Kasumi-1 (cell line): ENCODE measurements at regions not wholly inside any gene's neighbourhood (a gene's known extent, or its start where the extent isn't known, plus 50 kb on each side); places are given as distances from the start of the nearest gene placed in this dataset.

Experiments
- DNase-seq, 2 experiments: peaks; one replicate each; lab custom pipeline; 2025; lab: John Stamatoyannopoulos, UW

DNA sequence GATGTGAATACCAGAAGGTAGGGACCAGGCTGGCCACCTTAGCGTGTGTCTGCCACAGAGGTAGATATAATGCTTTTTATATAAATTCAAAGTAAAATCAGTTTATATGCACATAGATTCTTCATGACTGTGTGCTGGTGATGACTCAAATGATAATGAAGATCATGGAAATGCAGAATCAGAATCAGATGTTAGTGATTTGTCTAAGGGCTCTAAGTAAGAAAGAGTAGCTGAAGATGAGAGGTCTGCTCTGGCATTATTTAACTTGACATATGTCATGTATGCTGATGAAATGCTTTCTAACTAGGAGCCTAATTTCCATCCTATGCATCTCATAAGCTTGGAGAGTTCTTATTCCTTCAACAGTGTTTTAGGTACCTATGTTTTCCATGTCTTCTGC, 50.3 kb upstream of the DPH6 start:
- DNase-seq, result no peak

DNA sequence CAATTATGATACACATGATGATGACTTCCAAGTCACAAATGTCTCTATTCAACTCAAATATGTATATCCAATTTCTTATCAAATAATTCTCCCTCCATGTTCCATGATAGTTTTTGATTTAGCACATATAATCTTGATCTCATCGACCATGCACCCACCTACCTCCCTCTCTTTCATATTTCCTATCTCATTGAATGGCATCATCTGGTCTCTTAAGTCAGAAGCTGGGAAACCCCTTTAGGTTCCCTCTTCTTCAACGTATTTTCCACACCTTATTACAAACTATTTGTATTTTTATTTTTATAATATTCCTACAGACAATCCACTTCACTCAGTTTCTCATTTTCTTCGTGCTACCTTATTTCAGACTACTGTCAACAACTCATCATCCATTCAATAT, 56.9 kb upstream of the DPH6 start:
- no peak for DNase-seq

DNA sequence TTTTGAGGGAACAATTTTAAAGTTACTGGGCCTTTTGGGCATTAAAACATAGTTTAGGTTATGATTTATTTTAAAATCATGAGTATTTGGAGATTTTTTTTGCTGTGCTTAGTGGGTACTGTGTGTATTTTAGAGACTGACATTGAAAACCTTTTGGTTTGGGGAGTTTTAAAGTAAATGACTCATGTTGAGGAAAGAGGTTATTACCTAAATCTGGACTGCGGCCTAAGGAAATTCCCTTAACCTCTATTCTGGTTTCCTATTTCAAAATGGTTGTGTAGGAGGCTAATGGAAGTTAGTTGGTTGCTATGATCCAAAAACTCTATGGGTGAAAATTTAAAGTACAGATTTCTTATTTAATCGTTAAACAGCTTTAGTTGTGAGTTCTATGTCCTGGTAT, 57.3 kb upstream of the DPH6 start:
- DNase-seq, result no peak

DNA sequence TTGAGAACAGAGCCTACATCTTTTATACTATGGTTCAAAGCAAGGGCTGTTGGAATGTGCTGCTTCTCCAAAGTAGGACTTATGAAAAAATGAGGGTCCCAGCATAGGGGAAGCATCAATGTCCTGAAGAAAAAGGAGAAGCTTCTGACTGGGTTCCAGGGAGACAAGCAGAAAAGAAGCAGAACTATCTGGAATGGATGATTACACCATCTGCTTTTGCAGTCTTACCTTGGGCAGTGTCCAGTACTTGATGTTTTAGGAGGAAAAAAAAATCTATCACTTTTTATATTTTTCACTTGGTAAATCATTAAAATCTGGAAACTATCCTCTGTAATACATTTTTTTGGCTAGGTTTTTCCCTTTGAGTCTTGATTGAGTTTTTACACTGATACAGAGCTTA, 57.9 kb upstream of the DPH6 start:
- DNase-seq, result no peak

DNA sequence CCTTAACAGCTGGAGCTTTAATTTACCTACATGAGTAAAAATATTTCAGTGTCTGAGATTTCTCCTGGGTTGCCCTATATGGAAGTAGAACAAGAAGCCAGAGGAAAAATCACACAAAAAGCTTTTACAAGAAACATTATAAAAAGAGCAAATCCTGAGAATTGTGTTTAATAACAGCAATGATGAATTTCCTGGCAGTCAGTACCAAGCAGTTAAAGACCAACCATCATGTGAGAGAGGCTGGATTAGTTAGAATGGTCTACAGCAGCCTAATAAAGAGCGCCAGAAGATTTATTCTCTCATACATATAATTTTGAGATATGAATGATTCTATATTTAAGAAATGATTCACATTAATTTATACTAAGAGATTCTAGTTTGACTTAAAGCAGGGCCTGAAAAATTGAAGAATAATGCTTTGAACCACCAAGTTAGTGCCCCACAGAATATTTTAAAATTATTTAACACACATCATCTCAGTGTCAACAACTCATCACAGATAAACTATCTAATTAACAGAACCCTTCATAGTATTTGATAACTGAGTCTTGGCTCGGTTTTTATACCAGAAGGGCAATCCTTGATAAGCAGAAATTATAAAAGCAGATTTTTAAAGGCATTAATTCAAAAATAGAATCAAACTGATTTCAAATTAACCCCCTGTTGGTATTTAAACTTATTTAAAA, 59.9 kb upstream of the DPH6 start:
- no peak for DNase-seq

DNA sequence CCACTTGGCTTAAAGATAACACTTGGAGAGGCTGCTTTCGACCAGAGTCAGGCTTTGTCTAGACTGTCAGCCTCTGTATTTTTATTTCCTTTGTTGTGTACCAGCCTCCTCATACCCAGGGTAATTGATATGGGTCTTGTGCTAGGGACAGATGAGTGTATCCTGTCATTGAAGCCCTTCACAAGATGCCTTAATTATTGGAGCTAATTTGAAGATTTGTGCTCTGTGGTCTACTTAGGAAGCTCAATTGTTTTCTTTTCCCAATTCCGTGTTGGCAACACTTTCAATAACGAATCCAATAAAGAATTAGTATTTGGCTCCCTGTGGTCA, 60.5 kb upstream of the DPH6 start:
- no peak for DNase-seq

DNA sequence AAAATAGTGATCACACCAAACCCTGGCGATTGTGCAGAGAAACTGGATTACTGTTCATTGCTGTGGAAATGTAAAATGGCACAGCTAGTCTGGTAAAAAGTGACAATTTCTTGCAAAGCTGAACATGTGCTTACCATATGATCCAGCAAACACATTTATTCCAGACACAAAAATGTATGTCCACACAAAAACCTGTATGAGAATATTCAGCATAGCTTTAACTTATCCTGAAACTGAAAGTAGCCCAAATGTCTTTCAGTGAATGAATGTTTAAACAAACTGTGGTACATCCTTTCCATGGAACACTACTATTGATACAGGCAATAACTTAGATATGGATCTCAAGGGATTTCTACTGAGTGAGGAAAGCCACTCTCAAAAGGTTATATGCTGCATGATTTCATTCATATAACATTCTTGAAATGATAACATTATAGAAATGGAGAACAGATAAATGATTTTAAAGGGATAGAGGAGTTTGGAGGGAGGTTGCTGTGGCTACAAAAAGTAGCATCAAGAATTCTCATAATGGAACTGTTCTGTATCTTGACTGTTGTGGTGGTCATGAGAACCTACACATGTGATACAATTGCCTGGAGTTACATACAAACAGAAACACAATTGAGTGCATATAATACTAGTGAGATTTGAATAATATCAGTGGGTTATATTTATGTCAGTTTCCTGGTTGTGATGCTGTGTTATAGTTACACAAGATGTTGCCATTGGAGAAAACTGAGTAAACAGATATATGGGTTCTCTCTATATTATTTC, 70.7 kb upstream of the DPH6 start:
- DNase-seq, result no peak

DNA sequence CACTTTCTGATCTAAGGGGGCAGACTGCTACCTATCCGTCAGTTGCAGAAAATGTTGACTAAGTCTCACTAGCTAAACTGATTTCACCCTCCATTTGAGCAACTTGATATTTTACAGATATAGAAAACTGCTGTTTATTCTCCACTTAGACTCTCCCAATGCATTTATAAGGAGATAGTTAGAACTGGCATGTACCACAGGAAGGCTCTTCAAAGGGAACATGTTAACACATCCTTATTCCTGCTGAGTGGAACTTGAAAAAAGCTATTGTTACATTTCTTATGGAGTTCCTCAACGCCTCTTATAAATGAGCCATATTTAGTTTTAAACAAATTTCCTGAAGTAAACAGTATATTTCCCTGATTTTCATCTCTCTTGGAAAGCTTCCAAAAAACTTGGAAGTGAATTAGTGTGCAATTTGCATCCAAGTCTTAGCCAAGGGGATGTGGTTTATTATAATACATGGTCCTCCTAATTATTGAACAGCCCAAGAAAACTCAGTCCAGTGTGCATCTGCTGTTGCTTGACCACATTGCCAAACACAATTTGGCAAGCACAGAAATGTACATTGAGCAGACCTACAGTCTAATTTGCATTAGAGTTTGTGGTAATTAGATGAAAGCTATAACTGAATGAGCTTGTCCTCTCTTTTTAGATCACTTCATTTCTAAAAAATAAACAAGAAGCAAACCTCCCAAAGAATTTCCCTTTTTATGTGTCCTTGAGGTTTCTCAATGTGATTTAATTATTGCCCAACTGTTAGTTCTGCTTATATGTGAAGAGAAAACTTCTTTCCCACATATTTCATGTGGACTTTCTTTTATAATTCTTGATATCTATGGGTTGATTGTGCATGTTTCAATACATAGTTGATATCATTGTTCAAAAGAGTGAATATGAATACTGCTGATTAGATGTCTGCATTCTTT, 72.6 kb upstream of the DPH6 start:
- no peak for DNase-seq

DNA sequence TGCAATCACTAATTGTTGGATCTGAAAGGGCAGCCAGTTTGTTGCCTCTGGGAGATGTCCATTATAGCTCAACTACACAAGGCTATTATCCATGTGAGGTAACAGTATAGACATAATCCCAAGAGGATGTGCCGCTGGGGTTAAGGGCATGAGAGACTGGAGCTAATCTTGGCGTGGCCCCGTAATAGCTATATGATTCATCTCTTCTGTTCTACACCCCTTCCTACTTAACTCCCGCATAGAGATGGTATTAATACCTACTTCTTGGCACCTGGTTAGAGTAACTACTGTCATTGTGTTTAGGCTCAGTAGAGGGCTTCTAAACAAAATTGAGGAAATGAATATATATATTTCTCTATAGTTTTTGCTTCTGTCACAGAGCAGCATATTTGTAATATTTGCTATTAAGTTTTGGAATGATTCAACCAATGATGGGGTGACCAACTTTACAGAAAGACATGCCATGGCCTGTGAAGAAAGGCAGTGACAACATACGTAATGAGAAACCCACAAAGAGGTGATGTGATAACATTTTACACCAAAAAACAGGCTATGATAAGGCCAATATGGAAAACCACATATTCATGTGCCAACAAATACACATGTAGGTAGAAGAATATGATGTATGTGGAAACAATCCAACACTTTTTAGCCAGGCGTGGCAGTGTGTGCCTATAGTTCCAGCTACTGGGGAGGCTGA, 76.8 kb upstream of the DPH6 start:
- no peak for DNase-seq

DNA sequence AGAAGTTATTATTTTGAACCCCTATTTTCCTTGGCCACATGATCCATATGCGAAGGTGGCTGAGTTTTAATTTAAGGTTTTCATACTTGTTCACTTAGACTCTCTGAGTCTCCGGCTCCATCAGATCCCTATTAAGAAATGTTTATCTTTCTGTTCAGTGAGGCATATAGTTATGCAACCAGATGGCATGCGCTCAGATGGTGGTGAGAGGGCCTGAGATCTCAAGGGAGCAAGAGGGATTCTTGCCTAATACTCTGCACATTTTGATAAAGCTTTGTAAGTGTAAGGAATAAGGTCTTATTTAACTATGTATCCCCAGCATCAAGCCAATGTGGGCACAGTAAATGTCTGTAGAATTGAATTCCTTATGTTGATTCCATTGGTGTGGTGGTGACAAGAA, 78.9 kb upstream of the DPH6 start:
- no peak for DNase-seq

DNA sequence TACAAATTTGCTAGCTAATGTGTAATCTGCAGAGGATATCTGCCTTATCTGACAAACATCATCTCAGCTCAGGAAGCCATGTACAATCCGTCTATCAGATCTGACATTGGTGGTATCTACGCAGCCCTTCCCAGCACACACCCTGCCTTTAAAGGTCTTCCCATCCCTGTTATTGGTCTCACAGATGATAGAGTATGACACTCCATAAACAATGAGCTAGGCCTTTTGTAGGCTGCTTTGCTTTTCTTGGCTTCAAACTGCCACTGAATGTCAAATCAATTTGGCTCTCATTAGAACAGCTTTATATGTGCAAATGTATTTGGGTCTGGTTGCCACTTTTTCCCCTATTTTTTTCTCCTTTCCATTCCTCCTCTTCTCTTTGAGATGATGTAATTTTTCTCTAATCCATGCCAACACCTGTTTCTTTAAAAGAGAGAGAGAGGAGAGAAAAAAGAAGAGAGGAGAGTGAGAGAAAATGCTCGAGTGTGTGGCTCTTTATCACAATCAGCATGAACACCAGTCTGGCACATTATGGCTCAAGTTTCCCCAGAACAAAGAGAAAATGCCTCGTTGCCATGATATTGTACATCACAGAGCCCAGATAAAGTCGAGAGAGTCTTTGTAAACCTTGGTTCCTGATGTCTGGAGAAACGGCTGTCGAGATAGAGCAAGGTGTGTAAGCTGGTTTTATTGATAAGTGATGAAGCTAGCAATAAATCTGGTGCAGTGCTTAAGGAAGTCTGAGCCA, 80.8 kb upstream of the DPH6 start:
- DNase-seq, result no peak

DNA sequence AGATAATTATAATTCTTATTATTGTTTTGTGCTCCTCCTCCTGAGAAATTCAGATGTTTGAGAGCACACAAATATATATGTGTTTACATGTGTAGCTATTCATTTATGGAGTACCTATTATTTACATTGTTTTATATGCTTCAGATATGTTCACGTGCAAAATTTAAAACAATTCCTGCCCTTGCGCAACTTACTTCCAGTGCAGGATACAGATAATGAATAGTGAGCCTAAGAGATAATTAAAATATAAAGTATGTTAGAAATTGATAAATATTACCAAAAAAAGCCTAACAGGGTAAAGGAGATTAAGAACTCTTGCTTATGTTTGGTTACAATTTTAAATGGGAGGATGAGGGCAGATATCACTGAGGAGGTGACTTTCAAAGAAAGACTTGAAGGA, 81.7 kb upstream of the DPH6 start:
- DNase-seq, result no peak

DNA sequence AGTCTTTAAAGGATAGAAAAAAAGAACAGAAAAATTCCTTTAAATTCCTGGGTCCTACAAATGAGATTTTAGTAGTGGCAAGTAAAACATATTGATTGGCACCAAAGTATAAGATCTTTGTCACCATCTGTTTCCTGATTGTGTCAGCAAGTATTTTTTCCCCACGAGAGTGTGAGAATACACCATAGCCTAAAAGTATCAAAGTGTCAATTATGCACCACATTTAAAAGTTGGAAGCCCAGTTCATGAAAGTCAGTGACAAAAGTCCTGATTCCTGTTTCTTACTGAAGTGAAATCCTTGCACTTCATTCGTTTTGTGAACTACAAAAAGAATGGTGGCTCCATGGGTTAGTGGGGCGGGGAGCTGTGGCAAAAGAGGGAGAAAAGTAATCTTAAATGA, 83.8 kb upstream of the DPH6 start:
- DNase-seq, result no peak

DNA sequence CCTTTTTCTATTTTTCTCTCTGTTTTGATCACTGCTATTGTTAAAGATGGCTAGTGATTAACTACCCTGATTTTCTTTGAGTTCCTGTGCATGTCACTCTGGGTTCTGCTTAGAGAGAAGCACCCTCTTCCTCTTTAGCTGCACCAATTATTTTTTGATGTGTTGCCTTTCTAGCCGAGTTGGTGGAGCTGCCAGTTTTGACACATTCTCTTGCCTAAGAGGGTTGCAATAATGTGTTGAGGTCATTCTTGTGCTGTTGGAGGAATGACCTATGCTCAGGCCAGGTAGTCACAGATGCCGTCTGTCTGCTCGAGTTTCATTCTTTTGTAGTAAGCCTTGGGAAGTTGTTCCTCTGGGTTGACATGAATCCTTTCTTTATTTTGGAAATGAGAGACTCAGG, 84.6 kb upstream of the DPH6 start:
- no peak for DNase-seq

DNA sequence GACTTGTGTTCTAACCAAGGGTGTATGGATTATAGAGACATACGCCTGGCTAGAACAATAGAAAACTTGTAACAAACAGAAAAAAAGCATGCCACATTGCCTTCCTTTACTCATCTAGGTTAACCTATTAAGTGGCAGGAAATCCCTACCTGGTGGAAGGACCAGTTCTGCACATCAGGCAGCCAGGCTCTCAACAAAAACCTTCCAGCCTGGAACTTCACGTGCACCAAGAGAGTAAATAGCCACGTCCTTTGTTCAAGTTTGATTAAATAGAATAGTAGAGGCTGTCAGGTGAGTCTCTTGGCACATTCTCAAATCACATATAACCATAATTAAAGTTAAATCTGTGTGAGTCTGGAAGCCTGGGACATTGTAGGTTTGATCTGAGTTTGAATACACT, 85.0 kb upstream of the DPH6 start:
- no peak for DNase-seq

DNA sequence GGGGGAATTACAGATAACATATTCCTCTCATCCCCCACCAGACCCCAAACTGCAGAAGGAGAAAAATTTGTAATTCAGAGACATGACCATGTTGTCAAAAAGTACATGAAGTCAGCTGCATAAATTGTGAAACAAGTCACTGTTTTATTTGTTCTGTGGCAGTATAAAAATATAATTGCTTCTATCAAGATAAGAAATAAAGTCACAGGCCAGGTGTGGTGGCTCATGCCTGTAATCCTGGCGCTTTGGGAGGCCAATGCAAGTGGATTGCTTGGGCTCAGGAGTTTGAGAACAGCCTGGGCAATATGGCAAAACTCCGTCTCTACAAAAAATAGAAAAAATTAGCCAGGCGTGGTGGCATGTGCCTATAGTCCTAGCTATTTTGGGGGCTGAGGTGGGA, 87.7 kb upstream of the DPH6 start:
- DNase-seq, result no peak

DNA sequence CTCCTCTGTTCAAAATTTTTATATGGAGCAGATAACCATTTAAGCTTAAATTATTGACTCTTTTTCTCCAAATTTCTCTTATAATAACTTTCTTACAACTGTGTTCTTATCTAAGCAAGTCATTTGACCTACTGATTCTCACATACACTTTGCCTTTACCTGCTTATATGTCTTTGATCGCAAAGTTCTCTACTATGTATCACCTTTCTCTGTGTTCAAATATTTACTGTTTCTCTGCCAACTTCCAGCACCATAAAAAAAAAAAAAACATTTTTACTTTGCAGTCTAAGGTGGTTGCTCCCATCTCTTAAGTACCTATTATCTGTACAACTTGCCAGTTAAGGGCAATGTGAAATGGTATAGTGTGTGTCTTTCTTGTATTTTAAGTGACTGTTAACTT, 100.8 kb upstream of the DPH6 start:
- DNase-seq, result no peak

DNA sequence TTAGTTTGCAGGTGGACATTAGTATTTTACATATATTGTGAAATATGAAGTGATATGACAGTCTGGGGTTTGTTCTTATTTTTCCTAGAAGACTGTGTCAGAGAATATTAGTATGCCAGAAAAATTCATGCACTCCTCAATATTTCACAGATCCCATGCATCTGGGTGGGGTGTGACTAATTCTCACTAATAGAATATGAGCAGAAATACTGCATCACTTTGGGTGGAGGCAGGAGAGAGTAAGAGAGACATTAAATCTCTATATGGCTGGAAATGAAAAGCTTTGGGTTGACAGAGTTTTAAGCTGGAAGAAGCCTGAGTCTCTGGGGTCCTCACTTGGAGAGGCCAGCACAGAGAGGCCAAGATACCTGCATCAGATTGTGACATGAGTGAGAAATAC, 101.3 kb upstream of the DPH6 start:
- no peak for DNase-seq

DNA sequence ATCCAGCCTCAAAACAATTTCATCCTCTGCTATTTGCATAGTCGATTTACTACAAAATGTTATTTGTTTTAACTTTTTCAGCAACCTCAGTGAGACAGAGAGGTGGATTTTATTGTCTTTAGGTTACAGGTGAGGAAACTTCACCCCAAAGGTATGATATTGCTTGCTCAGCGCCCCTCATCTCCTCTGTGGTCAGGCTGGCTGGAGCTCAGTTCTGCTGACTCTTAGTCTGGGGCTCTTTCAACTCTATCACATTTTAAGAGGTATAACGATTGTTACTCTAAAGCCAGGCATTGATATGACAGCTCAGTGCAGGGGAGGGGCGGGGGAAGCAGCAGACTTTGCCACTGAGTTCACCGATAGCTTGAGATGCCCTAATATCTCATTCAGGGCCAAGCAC, 103.0 kb upstream of the DPH6 start:
- DNase-seq, result no peak

DNA sequence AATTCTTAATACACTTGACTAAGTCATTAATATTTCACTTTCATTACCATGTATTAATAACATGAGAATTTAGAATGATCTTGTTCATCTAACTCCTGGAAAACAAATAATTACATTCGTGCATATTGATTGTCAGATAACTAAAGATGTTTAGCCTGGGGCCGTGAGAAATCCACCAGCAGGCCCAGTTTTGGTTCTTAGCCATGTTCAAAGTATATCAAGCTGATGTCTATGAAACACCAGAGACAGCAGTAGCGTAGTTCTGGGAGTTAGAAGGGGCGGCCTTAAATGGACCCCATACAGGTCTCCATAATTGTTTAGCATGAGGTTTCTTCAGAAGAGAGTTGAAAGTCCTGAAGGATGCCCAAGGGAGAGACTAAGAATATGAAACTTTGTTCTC, 103.6 kb upstream of the DPH6 start:
- DNase-seq, result no peak

DNA sequence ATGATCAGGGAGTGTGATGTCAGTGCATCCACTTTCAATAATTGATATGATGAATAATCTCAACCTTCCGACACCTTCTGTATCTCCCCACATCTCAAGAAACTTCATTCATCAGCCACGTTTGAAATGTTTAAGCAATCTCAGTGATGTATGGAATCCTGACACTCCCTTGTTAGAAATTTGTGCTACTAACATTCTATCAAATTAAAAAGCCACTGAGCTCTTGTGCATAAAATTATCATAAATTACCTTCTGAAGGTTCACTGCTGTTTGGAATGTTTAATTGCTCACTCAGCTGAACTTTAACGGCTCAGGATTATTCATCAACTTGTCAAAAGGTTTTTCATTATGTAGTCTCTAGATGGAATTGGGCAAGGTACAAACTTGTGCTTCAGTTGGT, 108.4 kb upstream of the DPH6 start:
- DNase-seq, result no peak
